ENCODE measurements at regions not wholly inside any gene's neighbourhood (a gene's known extent, or its start where the extent isn't known, plus 50 kb on each side); places are given as distances from the start of the nearest gene placed in this dataset.

DNA sequence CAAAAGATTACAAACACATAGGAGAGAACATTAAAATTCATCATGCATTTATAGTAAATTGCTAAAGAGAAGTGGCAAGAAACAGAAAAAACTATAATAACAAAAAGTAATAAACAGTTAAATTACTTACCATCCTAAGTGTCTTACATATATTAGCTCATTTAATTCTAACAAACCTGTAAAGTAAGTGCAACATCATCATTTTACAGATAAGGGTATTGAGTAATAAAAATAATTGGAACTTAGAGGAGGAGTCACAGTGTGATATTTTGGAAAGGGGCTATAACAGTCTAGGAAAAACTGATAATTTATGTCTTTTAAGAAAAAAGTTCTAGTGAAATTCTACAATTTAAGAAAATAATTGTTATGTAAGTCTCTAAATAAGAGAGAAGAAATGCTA lies 592.8 kb downstream of the DMRTA1 start:
- TF ChIP-seq CTCF (IDR thresholded peaks at IDR 0.05) (no peak), POLR2AphosphoS5 (IDR thresholded peaks at IDR 0.05) (no peak), POLR2A (IDR thresholded peaks at IDR 0.05) (no peak)
